ENCODE measurements at regions not wholly inside any gene's neighbourhood (a gene's known extent, or its start where the extent isn't known, plus 50 kb on each side); places are given as distances from the start of the nearest gene placed in this dataset.

GRCh38 chr9:126204708-126205225 is 121.9 kb upstream of the MVB12B start:
- Mint-ChIP-seq H3K27me3 (ENCODE audit: unreplicated experiment) (peaks cover 18% of the 10 kb centered on the region), H3K9me3 (ENCODE audit: low read depth, unreplicated experiment) (no peaks in the 10 kb centered on the region), H3K36me3 (ENCODE audit: insufficient read depth, unreplicated experiment) (no peaks in the 10 kb centered on the region), H3K27ac (ENCODE audit: unreplicated experiment) (no peak overlapping the region), H3K4me1 (ENCODE audit: low read depth, unreplicated experiment) (no peaks in the 10 kb centered on the region), H3K4me3 (ENCODE audit: low read depth, unreplicated experiment) (no peak overlapping the region)
- TF ChIP-seq CTCF (IDR thresholded peaks at IDR 0.05; ENCODE audit: unreplicated experiment): no peak
- no peak for DNase-seq
- no TSS peak for BruUV-seq (replicated peaks)
- intact Hi-C loops (cut with micrococcal nuclease; ENCODE audit: unreplicated experiment): no loop called here
- CTCF ChIA-PET: no interaction called here

GRCh38 chr9:126205265-126205664 is 121.4 kb upstream of the MVB12B start:
- Mint-ChIP-seq H3K9me3 (ENCODE audit: low read depth, unreplicated experiment) (no peaks in the 10 kb centered on the region), H3K27me3 (ENCODE audit: unreplicated experiment) (peaks cover 13% of the 10 kb centered on the region), H3K27ac (ENCODE audit: unreplicated experiment) (no peak overlapping the region), H3K36me3 (ENCODE audit: insufficient read depth, unreplicated experiment) (no peaks in the 10 kb centered on the region), H3K4me1 (ENCODE audit: low read depth, unreplicated experiment) (no peaks in the 10 kb centered on the region), H3K4me3 (ENCODE audit: low read depth, unreplicated experiment) (no peak overlapping the region)
- CTCF ChIA-PET: no interaction called here
- BruUV-seq (replicated peaks): no TSS peak
- intact Hi-C loops (cut with micrococcal nuclease; ENCODE audit: unreplicated experiment): no loop called here
- no peak for DNase-seq
- no peak for TF ChIP-seq CTCF (IDR thresholded peaks at IDR 0.05; ENCODE audit: unreplicated experiment)

GRCh38 chr9:126205845-126206498 is 120.7 kb upstream of the MVB12B start:
- H3K9me3 Mint-ChIP-seq (ENCODE audit: low read depth, unreplicated experiment): no peaks in the 10 kb centered on the region
- H3K27ac Mint-ChIP-seq (ENCODE audit: unreplicated experiment): no peak overlapping the region
- no TSS peak for BruUV-seq (replicated peaks)
- intact Hi-C loops (cut with micrococcal nuclease; ENCODE audit: unreplicated experiment): no loop called here
- H3K4me1 Mint-ChIP-seq (ENCODE audit: low read depth, unreplicated experiment): no peaks in the 10 kb centered on the region
- TF ChIP-seq CTCF (IDR thresholded peaks at IDR 0.05; ENCODE audit: unreplicated experiment): no peak
- no peak for DNase-seq
- no peaks in the 10 kb centered on the region for H3K36me3 Mint-ChIP-seq (ENCODE audit: insufficient read depth, unreplicated experiment)
- no peak overlapping the region for H3K4me3 Mint-ChIP-seq (ENCODE audit: low read depth, unreplicated experiment)
- peaks cover 8% of the 10 kb centered on the region for H3K27me3 Mint-ChIP-seq (ENCODE audit: unreplicated experiment)
- CTCF ChIA-PET: interaction anchor here (0.6 kb wide), 1 partner anchor 1123 kb away, joined by 3 read pairs; no protein-coding TSS in a partner anchor

- Mint-ChIP-seq H3K27me3 (ENCODE audit: unreplicated experiment) (peaks cover 8% of the 10 kb centered on the region), H3K9me3 (ENCODE audit: low read depth, unreplicated experiment) (no peaks in the 10 kb centered on the region), H3K27ac (ENCODE audit: unreplicated experiment) (no peak overlapping the region), H3K36me3 (ENCODE audit: insufficient read depth, unreplicated experiment) (no peaks in the 10 kb centered on the region), H3K4me1 (ENCODE audit: low read depth, unreplicated experiment) (no peaks in the 10 kb centered on the region), H3K4me3 (ENCODE audit: low read depth, unreplicated experiment) (no peak overlapping the region)
- CTCF ChIA-PET: no interaction called here
- DNase-seq: no peak
- intact Hi-C loops (cut with micrococcal nuclease; ENCODE audit: unreplicated experiment): no loop called here
- no TSS peak for BruUV-seq (replicated peaks)
- TF ChIP-seq CTCF (IDR thresholded peaks at IDR 0.05; ENCODE audit: unreplicated experiment): no peak
These were observed 119.4 kb upstream of the MVB12B start for GRCh38 chr9:126207256-126207655.
